Keratinocyte (primary cell): ENCODE measurements at regions not wholly inside any gene's neighbourhood (a gene's known extent, or its start where the extent isn't known, plus 50 kb on each side); places are given as distances from the start of the nearest gene placed in this dataset.

Source experiments
- DNase-seq: peaks from one replicate; pipeline ENCODE4 v3.0.0-alpha.2; 2011; ENCODE audit warnings: low read depth, missing footprints, low spot score
- FAIRE-seq: peaks from 2 replicates; lab custom pipeline; 2011; peaks lifted over from hg19 to GRCh38; lab: Jason Lieb, UNC
- H2AFZ ChIP-seq: 2 replicates; pipeline ENCODE4 v1.6.0; 2012; ENCODE audit warnings: low read length, control low read depth, inconsistent platforms; ENCODE audit not compliant: control insufficient read depth
- H3K27ac ChIP-seq: 2 replicates; pipeline ENCODE4 v1.5.1; 2011; ENCODE audit warnings: low read length; ENCODE audit not compliant: control insufficient read depth, insufficient read depth
- H3K27me3 ChIP-seq: 3 replicates; pipeline ENCODE4 v1.6.0; 2011; ENCODE audit warnings: low read length; ENCODE audit not compliant: control insufficient read depth, insufficient read depth; ENCODE audit errors: extremely low read depth
- H3K36me3 ChIP-seq, 2 experiments: 2 replicates in 1 of 2; 3 replicates in 1 of 2; pipeline ENCODE4 v1.5.1; 2011; ENCODE audit warnings: low read length in 2 of 2, mild to moderate bottlenecking in 1 of 2; ENCODE audit not compliant: control insufficient read depth in 2 of 2, insufficient read depth in 2 of 2; ENCODE audit errors: extremely low read depth in 1 of 2
- H3K4me1 ChIP-seq: 3 replicates; pipeline ENCODE4 v1.5.1; 2011; ENCODE audit warnings: low read length; ENCODE audit not compliant: control insufficient read depth, insufficient read depth; ENCODE audit errors: extremely low read depth
- H3K4me2 ChIP-seq: 3 replicates; pipeline ENCODE4 v1.6.0; 2011; ENCODE audit warnings: low read depth, low read length; ENCODE audit not compliant: control insufficient read depth, insufficient read depth; ENCODE audit errors: extremely low read depth
- H3K4me3 ChIP-seq, 3 experiments: fragments of 200-600 bp in 1 of 3; sonication (generic) in 1 of 3; 2 replicates in 2 of 3; 3 replicates in 1 of 3; pipeline ENCODE4 v1.5.1; 2011 to 2016; ENCODE audit warnings: low read length in 3 of 3, mild to moderate bottlenecking in 3 of 3, control low read depth in 2 of 3, inconsistent platforms in 1 of 3, low read depth in 1 of 3, mixed read lengths in 1 of 3, mixed run types in 1 of 3, moderate library complexity in 1 of 3; ENCODE audit not compliant: control insufficient read depth in 2 of 3, insufficient read depth in 2 of 3; ENCODE audit errors: extremely low read depth in 1 of 3
- H3K79me2 ChIP-seq: 2 replicates; pipeline ENCODE4 v1.6.0; 2012; ENCODE audit warnings: low read length; ENCODE audit not compliant: control insufficient read depth, insufficient read depth
- H3K9ac ChIP-seq: 3 replicates; pipeline ENCODE4 v1.6.0; 2011; ENCODE audit warnings: low read length; ENCODE audit not compliant: control insufficient read depth, insufficient read depth; ENCODE audit errors: extremely low read depth
- H3K9me1 ChIP-seq: 3 replicates; pipeline ENCODE4 v1.6.0; 2011; ENCODE audit warnings: low read length; ENCODE audit not compliant: control insufficient read depth, insufficient read depth; ENCODE audit errors: extremely low read depth
- H3K9me3 ChIP-seq: 2 replicates; pipeline ENCODE4 v1.5.1; 2012; ENCODE audit warnings: low read depth, low read length; ENCODE audit not compliant: control insufficient read depth
- H4K20me1 ChIP-seq: 3 replicates; pipeline ENCODE4 v1.6.0; 2011; ENCODE audit warnings: low read length; ENCODE audit not compliant: control insufficient read depth, insufficient read depth; ENCODE audit errors: extremely low read depth
- CTCF ChIP-seq, 3 experiments: IDR thresholded peaks in 1 of 3; conservative IDR thresholded peaks in 1 of 3; optimal IDR thresholded peaks in 1 of 3; 2 replicates in 2 of 3; 3 replicates in 1 of 3; pipeline versions ENCODE3 to v1.5.1; 2011; ENCODE audit warnings: low read length in 3 of 3, mild to moderate bottlenecking in 3 of 3, moderate library complexity in 2 of 3, control low read depth in 1 of 3, inconsistent platforms in 1 of 3; ENCODE audit not compliant: insufficient read depth in 2 of 3; ENCODE audit errors: extremely low read depth in 1 of 3
- EZH2 ChIP-seq: IDR thresholded peaks from one replicate; pipeline ENCODE4 v1.6.1; 2012; ENCODE audit warnings: inconsistent platforms, mild to moderate bottlenecking, low read length, moderate library complexity
- dilution Hi-C: fragments of 300-500 bp; cut with MboI; formaldehyde crosslinking; loops from one replicate; pipeline ENCODE4 v1.7.0; 2020; ENCODE audit warnings: low sequenced_read_pairs; ENCODE audit not compliant: extremely low pct_ligation_motif_present

GRCh38 chr11:11036848-11037732 lies 179.2 kb upstream of the ZBED5 start:
- H3K4me3 ChIP-seq = no peak overlapping the region
- no peaks in the 10 kb centered on the region for H3K9me3 ChIP-seq
- H3K4me1 ChIP-seq = no peaks in the 10 kb centered on the region
- DNase-seq = peak; percentile 13
- H2AFZ ChIP-seq = no peak overlapping the region
- TF ChIP-seq EZH2 (no peak), CTCF (optimal IDR thresholded peaks at IDR 0.05 in 1 of 3, IDR thresholded peaks at IDR 0.05 in 1 of 3, conservative IDR thresholded peaks at IDR 0.05 in 1 of 3; ENCODE audit: extremely low read depth in 1 of 3, insufficient read depth in 2 of 3, low read length in 3 of 3) (peak; percentile 63 to 68 (median 67))
- no peaks in the 10 kb centered on the region for H3K9me1 ChIP-seq
- no peak overlapping the region for H3K9ac ChIP-seq
- dilution Hi-C loops = no loop called here
- no peak overlapping the region for H3K4me2 ChIP-seq
- FAIRE-seq = peak; percentile 57
- no peaks in the 10 kb centered on the region for H4K20me1 ChIP-seq
- no peak overlapping the region for H3K27ac ChIP-seq
- no peaks in the 10 kb centered on the region for H3K36me3 ChIP-seq
- H3K79me2 ChIP-seq = no peaks in the 10 kb centered on the region
- no peaks in the 10 kb centered on the region for H3K27me3 ChIP-seq

GRCh38 chr11:11036185-11036847 lies 178.5 kb upstream of the ZBED5 start:
- TF ChIP-seq CTCF (optimal IDR thresholded peaks at IDR 0.05 in 1 of 3, IDR thresholded peaks at IDR 0.05 in 1 of 3, conservative IDR thresholded peaks at IDR 0.05 in 1 of 3; ENCODE audit: extremely low read depth in 1 of 3, insufficient read depth in 2 of 3, low read length in 3 of 3) (no peak), EZH2 (no peak)
- Histone ChIP-seq H3K9me3 (no peaks in the 10 kb centered on the region), H3K36me3 (no peaks in the 10 kb centered on the region), H3K4me1 (no peaks in the 10 kb centered on the region), H2AFZ (no peak overlapping the region), H3K4me2 (no peak overlapping the region), H3K27ac (no peak overlapping the region), H4K20me1 (no peaks in the 10 kb centered on the region), H3K79me2 (no peaks in the 10 kb centered on the region), H3K9me1 (no peaks in the 10 kb centered on the region), H3K9ac (no peak overlapping the region), H3K27me3 (no peaks in the 10 kb centered on the region), H3K4me3 (no peak overlapping the region)
- DNase-seq = peak; percentile 26
- peak; percentile 71 for FAIRE-seq
- dilution Hi-C loops = no loop called here
